GM23338 (cell line): ENCODE measurements at regions not wholly inside any gene's neighbourhood (a gene's known extent, or its start where the extent isn't known, plus 50 kb on each side); places are given as distances from the start of the nearest gene placed in this dataset.
"Not testable (repeated sequence)": the region's sequence is repeated elsewhere in the genome, so short reads cannot be mapped to it uniquely, and the experiment has no call there.

Experiments used
- ATAC-seq: fragments of 200-7000 bp; cut with Tn5 transposase; 3 replicates; pipeline ENCODE4 v1.9.1; 2020
- DNase-seq: peaks from one replicate; pipeline ENCODE4 v3.0.0-alpha.2; 2015; ENCODE audit warnings: low spot score
- H2AFZ ChIP-seq: fragments of 200-600 bp; sonication (generic); 2 replicates; pipeline ENCODE4 v1.8.0; 2016; ENCODE audit warnings: antibody characterized with exemption, mild to moderate bottlenecking, moderate library complexity
- H3F3A ChIP-seq: fragments of 200-600 bp; sonication (generic); replicated peaks from 2 replicates; pipeline ENCODE4 v1.8.0; 2017; ENCODE audit warnings: antibody characterized with exemption, mixed run types, low read depth
- H3K27ac ChIP-seq: fragments of 200-600 bp; sonication (generic); 2 replicates; pipeline ENCODE4 v1.6.1; 2016; ENCODE audit warnings: low read depth
- H3K27me3 ChIP-seq: fragments of 200-600 bp; sonication (generic); 2 replicates; pipeline ENCODE4 v1.8.0; 2016; ENCODE audit warnings: mild to moderate bottlenecking, mixed run types, moderate library complexity; ENCODE audit not compliant: insufficient read depth
- H3K36me3 ChIP-seq: fragments of 200-600 bp; sonication (generic); 2 replicates; pipeline ENCODE4 v1.8.0; 2016; ENCODE audit warnings: mild to moderate bottlenecking; ENCODE audit not compliant: insufficient read depth
- H3K4me1 ChIP-seq: fragments of 200-600 bp; sonication (generic); 2 replicates; pipeline ENCODE4 v1.8.0; 2016; ENCODE audit warnings: mild to moderate bottlenecking, moderate library complexity; ENCODE audit not compliant: insufficient read depth
- H3K4me2 ChIP-seq: fragments of 200-600 bp; sonication (generic); 2 replicates; pipeline ENCODE4 v1.7.1; 2017; ENCODE audit warnings: mixed run types
- H3K4me3 ChIP-seq: fragments of 200-600 bp; sonication (generic); 2 replicates; pipeline ENCODE4 v1.6.1; 2016; ENCODE audit warnings: mixed run types
- H3K79me2 ChIP-seq: fragments of 200-600 bp; sonication (generic); replicated peaks from 2 replicates; pipeline ENCODE4 v1.8.0; 2017; ENCODE audit warnings: mild to moderate bottlenecking; ENCODE audit not compliant: insufficient read depth
- H3K9me2 ChIP-seq: fragments of 200-600 bp; sonication (generic); 2 replicates; pipeline ENCODE4 v1.8.0; 2017; ENCODE audit not compliant: insufficient read depth
- H4K20me1 ChIP-seq: fragments of 200-600 bp; sonication (generic); replicated peaks from 2 replicates; pipeline ENCODE4 v1.8.0; 2017; ENCODE audit warnings: mild to moderate bottlenecking; ENCODE audit not compliant: insufficient read depth
- H3K27ac Mint-ChIP-seq: 2 replicates; pipeline ENCODE4 v1.8.0; 2020; ENCODE audit warnings: inconsistent platforms, mild to moderate bottlenecking, moderate library complexity, mixed read lengths
- H3K27me3 Mint-ChIP-seq: 3 replicates; pipeline ENCODE4 v1.8.0; 2022; ENCODE audit warnings: low read depth, mild to moderate bottlenecking, moderate library complexity, mixed read lengths, inconsistent platforms; ENCODE audit not compliant: insufficient read depth, poor library complexity
- H3K36me3 Mint-ChIP-seq: 3 replicates; pipeline ENCODE4 v1.8.0; 2021; ENCODE audit warnings: low read depth, mild to moderate bottlenecking, inconsistent platforms, moderate library complexity, mixed read lengths
- H3K4me1 Mint-ChIP-seq: 3 replicates; pipeline ENCODE4 v1.8.0; 2020; ENCODE audit warnings: mild to moderate bottlenecking, inconsistent platforms, mixed read lengths
- H3K4me3 Mint-ChIP-seq: 3 replicates; pipeline ENCODE4 v1.8.0; 2021; ENCODE audit warnings: moderate library complexity, mild to moderate bottlenecking, inconsistent platforms, mixed read lengths
- H3K9me3 Mint-ChIP-seq: 3 replicates; pipeline ENCODE4 v1.8.0; 2020; ENCODE audit warnings: moderate library complexity, mild to moderate bottlenecking, inconsistent platforms, mixed read lengths
- EZH2 ChIP-seq: fragments of 200-600 bp; sonication (generic); IDR thresholded peaks from one replicate; pipeline ENCODE4 v1.8.0; 2017; ENCODE audit warnings: antibody characterized with exemption, mild to moderate bottlenecking, low read depth; ENCODE audit not compliant: unreplicated experiment
- EZH2phosphoT487 ChIP-seq: fragments of 200-600 bp; sonication (generic); IDR thresholded peaks from one replicate; pipeline ENCODE4 v1.8.1; 2018; ENCODE audit warnings: antibody characterized with exemption; ENCODE audit not compliant: unreplicated experiment
- STAT1 ChIP-seq: IDR thresholded peaks from one replicate; pipeline ENCODE4 v1.6.1; 2016; ENCODE audit warnings: antibody characterized with exemption; ENCODE audit not compliant: unreplicated experiment
- ZNF331 ChIP-seq: fragments of 250-450 bp; sonication (Bioruptor Pico); IDR thresholded peaks from 2 replicates; pipeline ENCODE4 v1.5.0; 2020; ENCODE audit warnings: low read depth, mild to moderate bottlenecking, moderate library complexity
- TF ChIP-seq, protein P1 (sequence below): IDR thresholded peaks from one replicate; pipeline ENCODE4 v1.6.1; 2018; ENCODE audit warnings: antibody characterized with exemption; ENCODE audit not compliant: unreplicated experiment

GRCh38 chr18:27520401-27520800, 335.3 kb upstream of the CHST9 start:
- no peak overlapping the region for H3K4me2 ChIP-seq
- TF ChIP-seq EZH2 (no peak), ZNF331 (CRISPR knock-in tag) (no peak), STAT1 (no peak)
- TF ChIP-seq, protein P1, sequence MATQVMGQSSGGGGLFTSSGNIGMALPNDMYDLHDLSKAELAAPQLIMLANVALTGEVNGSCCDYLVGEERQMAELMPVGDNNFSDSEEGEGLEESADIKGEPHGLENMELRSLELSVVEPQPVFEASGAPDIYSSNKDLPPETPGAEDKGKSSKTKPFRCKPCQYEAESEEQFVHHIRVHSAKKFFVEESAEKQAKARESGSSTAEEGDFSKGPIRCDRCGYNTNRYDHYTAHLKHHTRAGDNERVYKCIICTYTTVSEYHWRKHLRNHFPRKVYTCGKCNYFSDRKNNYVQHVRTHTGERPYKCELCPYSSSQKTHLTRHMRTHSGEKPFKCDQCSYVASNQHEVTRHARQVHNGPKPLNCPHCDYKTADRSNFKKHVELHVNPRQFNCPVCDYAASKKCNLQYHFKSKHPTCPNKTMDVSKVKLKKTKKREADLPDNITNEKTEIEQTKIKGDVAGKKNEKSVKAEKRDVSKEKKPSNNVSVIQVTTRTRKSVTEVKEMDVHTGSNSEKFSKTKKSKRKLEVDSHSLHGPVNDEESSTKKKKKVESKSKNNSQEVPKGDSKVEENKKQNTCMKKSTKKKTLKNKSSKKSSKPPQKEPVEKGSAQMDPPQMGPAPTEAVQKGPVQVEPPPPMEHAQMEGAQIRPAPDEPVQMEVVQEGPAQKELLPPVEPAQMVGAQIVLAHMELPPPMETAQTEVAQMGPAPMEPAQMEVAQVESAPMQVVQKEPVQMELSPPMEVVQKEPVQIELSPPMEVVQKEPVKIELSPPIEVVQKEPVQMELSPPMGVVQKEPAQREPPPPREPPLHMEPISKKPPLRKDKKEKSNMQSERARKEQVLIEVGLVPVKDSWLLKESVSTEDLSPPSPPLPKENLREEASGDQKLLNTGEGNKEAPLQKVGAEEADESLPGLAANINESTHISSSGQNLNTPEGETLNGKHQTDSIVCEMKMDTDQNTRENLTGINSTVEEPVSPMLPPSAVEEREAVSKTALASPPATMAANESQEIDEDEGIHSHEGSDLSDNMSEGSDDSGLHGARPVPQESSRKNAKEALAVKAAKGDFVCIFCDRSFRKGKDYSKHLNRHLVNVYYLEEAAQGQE = no peak
- no peaks in the 10 kb centered on the region for H4K20me1 ChIP-seq
- no peak overlapping the region for H3K4me3 ChIP-seq
- Mint-ChIP-seq H3K4me3 (no peak overlapping the region), H3K36me3 (no peaks in the 10 kb centered on the region), H3K27ac (no peak overlapping the region), H3K4me1 (no peaks in the 10 kb centered on the region), H3K9me3 (no peaks in the 10 kb centered on the region; the same call in 2 of the 3 replicates), H3K27me3 (no peaks in the 10 kb centered on the region)
- no peaks in the 10 kb centered on the region for H3F3A ChIP-seq
- no peaks in the 10 kb centered on the region for H3K4me1 ChIP-seq
- no peaks in the 10 kb centered on the region for H3K79me2 ChIP-seq
- H3K9me2 ChIP-seq = peaks cover 4% of the 10 kb centered on the region; the same call in 1 of the 2 replicates
- H3K36me3 ChIP-seq = no peaks in the 10 kb centered on the region
- no peak overlapping the region for H2AFZ ChIP-seq
- no peaks in the 10 kb centered on the region for H3K27me3 ChIP-seq
- DNase-seq (no peak), ATAC-seq (no peak)
- H3K27ac ChIP-seq = no peak overlapping the region

DNA sequence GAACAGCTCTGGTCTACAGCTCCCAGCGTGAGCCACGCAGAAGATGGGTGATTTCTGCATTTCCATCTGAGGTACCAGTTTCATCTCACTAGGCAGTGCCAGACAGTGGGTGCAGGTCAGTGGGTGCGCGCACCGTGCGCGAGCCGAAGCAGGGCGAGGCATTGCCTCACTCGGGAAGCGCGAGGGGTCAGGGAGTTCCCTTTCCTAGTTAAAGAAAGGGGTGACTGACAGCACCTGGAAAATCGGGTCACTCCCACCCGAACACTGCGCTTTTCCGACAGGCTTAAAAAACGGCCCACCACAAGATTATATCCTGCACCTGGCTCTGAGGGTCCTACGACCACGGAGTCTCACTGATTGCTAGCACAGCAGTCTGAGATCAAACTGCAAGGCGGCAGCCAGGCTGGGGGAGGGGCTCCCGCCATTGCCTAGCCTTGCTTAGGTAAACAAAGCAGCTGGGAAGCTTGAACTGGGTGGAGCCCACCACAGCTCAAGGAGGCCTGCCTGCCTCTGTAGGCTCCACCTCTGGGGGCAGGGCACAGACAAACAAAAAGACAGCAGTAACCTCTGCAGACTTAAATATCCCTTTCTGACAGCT, 325.0 kb upstream of the CHST9 start:
- not testable (repeated sequence) for H3K27me3 Mint-ChIP-seq, H4K20me1 ChIP-seq, ATAC-seq, H3K79me2 ChIP-seq, H3K27me3 ChIP-seq, H3K9me2 ChIP-seq, H3K36me3 ChIP-seq, H3F3A ChIP-seq, H3K4me3 Mint-ChIP-seq, H3K4me1 Mint-ChIP-seq, H3K27ac Mint-ChIP-seq, H3K4me1 ChIP-seq, H3K9me3 Mint-ChIP-seq, H3K27ac ChIP-seq
- H3K36me3 Mint-ChIP-seq = peaks cover 17% of the 10 kb centered on the region; the same call in 2 of the 3 replicates
- Histone ChIP-seq H2AFZ (peak overlapping the region; percentile 77), H3K4me2 (peak overlapping the region; percentile 36; the same call in 1 of the 2 replicates), H3K4me3 (0 out of 2 replicates have a peak overlapping the region, but pooled peaks have one; percentile 35)
- DNase-seq = peak; percentile 24

DNA sequence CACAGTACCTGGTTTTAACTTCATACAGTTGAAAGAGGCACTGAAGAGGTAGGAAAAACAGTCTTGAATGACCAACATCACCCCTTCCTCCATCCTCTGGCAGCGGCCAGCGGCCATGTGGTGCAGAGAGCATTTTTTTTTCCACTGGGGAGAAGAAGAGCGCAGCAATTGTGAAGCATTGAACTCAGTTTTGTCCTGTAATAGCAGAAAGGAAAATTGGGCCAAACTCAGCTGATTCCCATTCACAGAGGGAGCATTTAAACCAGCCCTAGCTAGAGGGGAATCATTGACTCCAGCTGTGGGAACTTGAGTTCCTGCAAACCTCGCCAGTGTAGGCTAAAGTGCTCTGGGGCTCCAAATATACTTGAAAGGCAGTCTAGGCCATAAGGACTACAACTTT, 316.6 kb upstream of the CHST9 start:
- Histone ChIP-seq H2AFZ (no peak overlapping the region), H3K79me2 (no peaks in the 10 kb centered on the region), H3K27me3 (no peaks in the 10 kb centered on the region), H3K36me3 (no peaks in the 10 kb centered on the region), H3K4me3 (no peak overlapping the region), H3K4me2 (no peak overlapping the region), H3K27ac (no peak overlapping the region), H3K9me2 (peaks cover 8% of the 10 kb centered on the region; the same call in 1 of the 2 replicates), H4K20me1 (no peaks in the 10 kb centered on the region), H3K4me1 (no peaks in the 10 kb centered on the region), H3F3A (no peaks in the 10 kb centered on the region)
- H3K27ac Mint-ChIP-seq = no peak overlapping the region; the same call in 1 of the 2 replicates
- peaks cover 4% of the 10 kb centered on the region; the same call in 2 of the 3 replicates for H3K36me3 Mint-ChIP-seq
- DNase-seq (no peak), ATAC-seq (no peak)
- H3K9me3 Mint-ChIP-seq = no peaks in the 10 kb centered on the region
- H3K4me1 Mint-ChIP-seq = peaks cover 10% of the 10 kb centered on the region
- no peaks in the 10 kb centered on the region for H3K27me3 Mint-ChIP-seq
- H3K4me3 Mint-ChIP-seq = no peak overlapping the region
- TF ChIP-seq, protein P1 = no peak
- TF ChIP-seq EZH2phosphoT487 = no peak
